ENCODE measurements at regions not wholly inside any gene's neighbourhood (a gene's known extent, or its start where the extent isn't known, plus 50 kb on each side); places are given as distances from the start of the nearest gene placed in this dataset.

- DNase-seq (ENCODE audit: low read depth, low spot score): no peak
Measured at GRCh38 chr10:78363190-78363589, 329.5 kb downstream of the RPS24 start.

GRCh38 chr10:78365694-78366093, 332.0 kb downstream of the RPS24 start:
- DNase-seq (ENCODE audit: low read depth, low spot score): peak; percentile 30

GRCh38 chr10:78366663-78367411, 333.2 kb downstream of the RPS24 start:
- DNase-seq (ENCODE audit: low read depth, low spot score): no peak

- DNase-seq (ENCODE audit: low read depth, low spot score): no peak
Measured at GRCh38 chr10:78367751-78368150, 334.1 kb downstream of the RPS24 start.

GRCh38 chr10:78371136-78371535, 337.5 kb downstream of the RPS24 start:
- peak; percentile 83 for DNase-seq (ENCODE audit: low read depth, low spot score)

- DNase-seq (ENCODE audit: low read depth, low spot score): no peak
Measured at GRCh38 chr10:78372806-78373205, 339.1 kb downstream of the RPS24 start.

GRCh38 chr10:78374331-78375028, 340.8 kb downstream of the RPS24 start:
- DNase-seq (ENCODE audit: low read depth, low spot score): no peak

GRCh38 chr10:78375854-78376785, 342.5 kb downstream of the RPS24 start:
- DNase-seq (ENCODE audit: low read depth, low spot score): peak; percentile 57

GRCh38 chr10:78377356-78377755, 343.7 kb downstream of the RPS24 start:
- peak; percentile 75 for DNase-seq (ENCODE audit: low read depth, low spot score)

GRCh38 chr10:78378192-78378591, 344.5 kb downstream of the RPS24 start:
- DNase-seq (ENCODE audit: low read depth, low spot score): no peak

GRCh38 chr10:78381107-78381506, 347.4 kb downstream of the RPS24 start:
- no peak for DNase-seq (ENCODE audit: low read depth, low spot score)

GRCh38 chr10:78382047-78382446, 348.4 kb downstream of the RPS24 start:
- no peak for DNase-seq (ENCODE audit: low read depth, low spot score)

- no peak for DNase-seq (ENCODE audit: low read depth, low spot score)
Measured at GRCh38 chr10:78382772-78383171, 349.1 kb downstream of the RPS24 start.

- DNase-seq (ENCODE audit: low read depth, low spot score): no peak
Measured at GRCh38 chr10:78383378-78384048, 349.9 kb downstream of the RPS24 start.

GRCh38 chr10:78384049-78384431, 350.4 kb downstream of the RPS24 start:
- no peak for DNase-seq (ENCODE audit: low read depth, low spot score)

GRCh38 chr10:78385599-78385998, 351.9 kb downstream of the RPS24 start:
- no peak for DNase-seq (ENCODE audit: low read depth, low spot score)

GRCh38 chr10:78386509-78386908, 352.8 kb downstream of the RPS24 start:
- DNase-seq (ENCODE audit: low read depth, low spot score): no peak

GRCh38 chr10:78388331-78389050, 354.8 kb downstream of the RPS24 start:
- DNase-seq (ENCODE audit: low read depth, low spot score): no peak

- no peak for DNase-seq (ENCODE audit: low read depth, low spot score)
Measured at GRCh38 chr10:78389419-78389818, 355.8 kb downstream of the RPS24 start.

GRCh38 chr10:78390051-78390450, 356.4 kb downstream of the RPS24 start:
- no peak for DNase-seq (ENCODE audit: low read depth, low spot score)

GRCh38 chr10:78390817-78391216, 357.2 kb downstream of the RPS24 start:
- no peak for DNase-seq (ENCODE audit: low read depth, low spot score)

All from astrocyte of the hippocampus (primary cell).